K562 (cell line): ENCODE measurements at regions not wholly inside any gene's neighbourhood (a gene's known extent, or its start where the extent isn't known, plus 50 kb on each side); places are given as distances from the start of the nearest gene placed in this dataset.

Source experiments
- ATAC-seq: fragments of 200-7000 bp; cut with Tn5 transposase; 3 replicates; pipeline ENCODE4 v1.9.1; 2020; ENCODE audit warnings: moderate library complexity
- BruUV-seq: library from RNA; stranded (reverse); fragments of 400-500 nt; replicated peaks from 2 replicates; lab custom pipeline; 2021; lab: Mats Ljungman, UMichigan
- CTCF ChIA-PET: fragments of 300-600 bp; formaldehyde crosslinking; extraction: SDS; loops from one replicate; lab custom pipeline; 2021; ENCODE audit warnings: low intra/inter-chr PET ratio; lab: Yijun Ruan, JAX
- POLR2A ChIA-PET: fragments of 300-600, 350-650 bp; sonication (Branson Sonifier 250); formaldehyde crosslinking; extraction: SDS; loops from one replicate; lab custom pipeline; 2021; ENCODE audit warnings: antibody characterized with exemption, inconsistent platforms; lab: Yijun Ruan, JAX
- DNase-seq, 4 experiments: peaks; one replicate each; pipeline versions ENCODE4 v3.0.0 to v3.0.0-alpha.2; 2011 to 2018; ENCODE audit warnings: low spot score in 3 of 4, mixed read lengths in 3 of 4; ENCODE audit errors: extremely low read depth in 1 of 4
- FAIRE-seq: peaks from 2 replicates; lab custom pipeline; 2011; peaks lifted over from hg19 to GRCh38; lab: Jason Lieb, UNC
- H2AFZ ChIP-seq: 2 replicates; pipeline ENCODE4 v1.6.0; 2011; ENCODE audit warnings: low read depth, low read length, control low read depth, inconsistent platforms
- H3K27ac ChIP-seq: fragments of 200-600 bp; 3 replicates; pipeline ENCODE4 v1.8.0; 2011; ENCODE audit warnings: low read depth, mild to moderate bottlenecking, control low read depth, inconsistent platforms, low read length, moderate library complexity, mixed read lengths; ENCODE audit errors: extremely low read depth
- H3K27me3 ChIP-seq, 2 experiments: fragments of 300-600 bp in 1 of 2; 2 replicates in 1 of 2; 3 replicates in 1 of 2; pipeline versions ENCODE4 v1.6.0 to v1.8.0; 2011; ENCODE audit warnings: inconsistent platforms in 2 of 2, low read length in 2 of 2, mild to moderate bottlenecking in 1 of 2, mixed read lengths in 1 of 2, moderate library complexity in 1 of 2; ENCODE audit not compliant: control insufficient read depth in 2 of 2, insufficient read depth in 2 of 2
- H3K36me3 ChIP-seq: fragments of 300-600 bp; 3 replicates; pipeline ENCODE4 v1.8.0; 2011; ENCODE audit warnings: mild to moderate bottlenecking, low read length, inconsistent platforms; ENCODE audit not compliant: control insufficient read depth, insufficient read depth
- H3K4me1 ChIP-seq, 2 experiments: fragments of 200-600 bp in 1 of 2; replicated peaks in 1 of 2; 2 replicates in 1 of 2; 3 replicates in 1 of 2; pipeline versions ENCODE4 v1.5.1 to v1.8.0; 2011; ENCODE audit warnings: inconsistent platforms in 2 of 2, low read length in 2 of 2, mild to moderate bottlenecking in 1 of 2, mixed read lengths in 1 of 2, moderate library complexity in 1 of 2; ENCODE audit not compliant: control insufficient read depth in 2 of 2, insufficient read depth in 2 of 2
- H3K4me2 ChIP-seq: 2 replicates; pipeline ENCODE4 v1.6.1; 2011; ENCODE audit warnings: low read length, control low read depth, inconsistent platforms, mixed read lengths; ENCODE audit not compliant: insufficient read depth
- H3K4me3 ChIP-seq: fragments of 200-600 bp; sonication (generic), shearing (Covaris generic); 2 replicates; pipeline ENCODE4 v1.5.1; 2016; ENCODE audit warnings: control low read depth, inconsistent platforms
- H3K79me2 ChIP-seq: fragments of 200-600 bp; 3 replicates; pipeline ENCODE4 v1.8.0; 2011; ENCODE audit warnings: low read length, inconsistent platforms; ENCODE audit not compliant: control insufficient read depth, insufficient read depth
- H3K9ac ChIP-seq, 2 experiments: 2 replicates each; pipeline versions ENCODE4 v1.6.0 to v1.6.1; 2011; ENCODE audit warnings: low read depth in 2 of 2, low read length in 2 of 2, control low read depth in 1 of 2, inconsistent platforms in 1 of 2, mild to moderate bottlenecking in 1 of 2, mixed read lengths in 1 of 2; ENCODE audit not compliant: insufficient read depth in 1 of 2
- H3K9me1 ChIP-seq: one replicate; pipeline ENCODE4 v1.6.0; 2011; ENCODE audit warnings: inconsistent platforms, mild to moderate bottlenecking, low read length, moderate library complexity; ENCODE audit not compliant: control insufficient read depth, insufficient read depth
- H3K9me3 ChIP-seq: replicated peaks from 2 replicates; pipeline ENCODE4 v1.5.1; 2011; ENCODE audit warnings: low read depth, low read length, inconsistent platforms; ENCODE audit not compliant: control insufficient read depth, insufficient read depth
- H4K20me1 ChIP-seq: replicated peaks from 2 replicates; pipeline ENCODE4 v1.6.1; 2011; ENCODE audit warnings: low read length, inconsistent platforms, mixed read lengths; ENCODE audit not compliant: control insufficient read depth, insufficient read depth
- ARID1B ChIP-seq: fragments of 450-650 bp; IDR thresholded peaks from 2 replicates; pipeline ENCODE4 v1.6.1; 2016; ENCODE audit warnings: antibody characterized with exemption, mild to moderate bottlenecking, inconsistent platforms
- BACH1 ChIP-seq: fragments of 200-800 bp; sonication (Bioruptor generic); IDR thresholded peaks from 2 replicates; pipeline ENCODE4 v1.6.1; 2016; ENCODE audit warnings: missing genetic modification characterization, missing compliant biosample characterization
- BMI1 ChIP-seq: fragments of 150-350 bp; IDR thresholded peaks from 2 replicates; pipeline ENCODE4 v1.6.1; 2014; ENCODE audit warnings: low read length
- C11orf30 ChIP-seq: fragments of 450-650 bp; IDR thresholded peaks from 2 replicates; pipeline ENCODE4 v1.6.1; 2016; ENCODE audit warnings: low read depth, mild to moderate bottlenecking
- CC2D1A ChIP-seq: fragments of 450-650 bp; IDR thresholded peaks from 2 replicates; pipeline ENCODE4 v1.6.1; 2017; ENCODE audit warnings: mild to moderate bottlenecking
- CEBPG ChIP-seq, 3 experiments: fragments of 200-800 bp in 1 of 3; sonication (Bioruptor generic) in 1 of 3; sonication (generic) in 1 of 3; formaldehyde crosslinking in 1 of 3; IDR thresholded peaks in 2 of 3; conservative IDR thresholded peaks in 1 of 3; 2 replicates each; pipeline versions ENCODE4 v1.6.1 to v1.8.0; 2016 to 2022; ENCODE audit warnings: missing compliant biosample characterization in 2 of 3, missing genetic modification characterization in 2 of 3, mild to moderate bottlenecking in 1 of 3, missing genetic modification reagents in 1 of 3
- HNRNPL ChIP-seq: fragments of 200-400 bp; formaldehyde crosslinking; IDR thresholded peaks from 2 replicates; pipeline ENCODE4 v1.6.1; 2017; ENCODE audit warnings: low read depth, mild to moderate bottlenecking, low read length
- KAT7 ChIP-seq: sonication (generic); formaldehyde crosslinking; IDR thresholded peaks from 2 replicates; pipeline ENCODE4 v1.8.0; 2022; ENCODE audit warnings: missing genetic modification reagents, mild to moderate bottlenecking, borderline replicate concordance
- MEF2D ChIP-seq: conservative IDR thresholded peaks from 2 replicates; pipeline ENCODE4 v1.6.1; 2016; ENCODE audit warnings: low read depth, missing genetic modification characterization, missing compliant biosample characterization
- NFRKB ChIP-seq: fragments of 450-650 bp; IDR thresholded peaks from 2 replicates; pipeline ENCODE4 v1.6.1; 2016; ENCODE audit warnings: low read depth
- PURB ChIP-seq: sonication (generic); formaldehyde crosslinking; IDR thresholded peaks from 2 replicates; pipeline ENCODE4 v1.9.0; 2021; ENCODE audit warnings: low read depth, mild to moderate bottlenecking, missing genetic modification reagents
- RBM22 ChIP-seq: fragments of 200-400 bp; formaldehyde crosslinking; IDR thresholded peaks from 2 replicates; pipeline ENCODE4 v1.6.1; 2018; ENCODE audit warnings: low read length, low read depth; ENCODE audit not compliant: poor library complexity, severe bottlenecking
- ZNF217 ChIP-seq: sonication (generic); formaldehyde crosslinking; IDR thresholded peaks from 2 replicates; pipeline ENCODE4 v1.8.0; 2022; ENCODE audit warnings: mild to moderate bottlenecking, missing genetic modification reagents
- ZNF699 ChIP-seq: fragments of 250-450 bp; sonication (Bioruptor Pico); IDR thresholded peaks from 2 replicates; pipeline ENCODE4 v1.8.0; 2021; ENCODE audit warnings: mild to moderate bottlenecking, moderate library complexity; ENCODE audit not compliant: insufficient replicate concordance
- ZNF76 ChIP-seq: fragments of 250-450 bp; sonication (Bioruptor Pico); IDR thresholded peaks from 2 replicates; pipeline ENCODE4 v1.4.0; 2020; ENCODE audit warnings: mild to moderate bottlenecking, moderate library complexity, borderline replicate concordance
- WGBS: fragments of 100-300 bp; shearing (Covaris generic); methylation state at CpG from one replicate; pipeline ENCODE4 v1.1.6; 2016; ENCODE audit warnings: low coverage, mixed read lengths; ENCODE audit not compliant: insufficient coverage; ENCODE audit errors: missing lambda C conversion rate; 5-methylcytosine and 5-hydroxymethylcytosine counted together
- in situ Hi-C: fragments of 300-500 bp; cut with MboI; formaldehyde crosslinking; loops from 4 replicates; pipeline ENCODE4 v1.15.0; 2018; ENCODE audit warnings: inconsistent platforms, mixed read lengths
- intact Hi-C: fragments of 100-400 bp; cut with micrococcal nuclease; formaldehyde crosslinking; loops from 2 replicates; pipeline ENCODE4 v1.14.2; 2022
- TF ChIP-seq, protein P1 (sequence below): fragments of 250-450 bp; sonication (Bioruptor Pico); IDR thresholded peaks from 2 replicates; pipeline ENCODE4 v1.5.0; 2021; ENCODE audit warnings: mild to moderate bottlenecking, borderline replicate concordance

DNA sequence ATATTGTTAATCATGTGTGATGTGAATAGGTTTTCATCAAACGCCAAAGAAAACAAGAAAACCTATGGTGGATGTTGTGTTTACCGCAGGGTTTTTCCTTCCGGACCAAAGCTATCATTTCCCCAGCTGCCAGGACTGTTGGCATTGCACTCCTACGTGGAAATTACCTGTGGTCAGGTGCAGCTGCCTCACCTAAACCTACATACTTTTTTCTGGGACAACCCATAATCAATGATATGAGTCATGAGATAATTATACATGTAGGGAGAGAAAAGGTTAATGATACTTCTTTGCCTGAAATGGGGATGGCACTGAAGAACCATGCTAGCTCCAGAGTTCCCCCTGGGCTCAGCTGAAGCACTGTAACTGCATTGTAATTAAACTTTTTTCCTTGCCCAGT lies 223.6 kb upstream of the SEMA3E start (continued):
- TF ChIP-seq PURB (CRISPR knock-in tag): no peak
- TF ChIP-seq CC2D1A: no peak
- TF ChIP-seq, protein P1, sequence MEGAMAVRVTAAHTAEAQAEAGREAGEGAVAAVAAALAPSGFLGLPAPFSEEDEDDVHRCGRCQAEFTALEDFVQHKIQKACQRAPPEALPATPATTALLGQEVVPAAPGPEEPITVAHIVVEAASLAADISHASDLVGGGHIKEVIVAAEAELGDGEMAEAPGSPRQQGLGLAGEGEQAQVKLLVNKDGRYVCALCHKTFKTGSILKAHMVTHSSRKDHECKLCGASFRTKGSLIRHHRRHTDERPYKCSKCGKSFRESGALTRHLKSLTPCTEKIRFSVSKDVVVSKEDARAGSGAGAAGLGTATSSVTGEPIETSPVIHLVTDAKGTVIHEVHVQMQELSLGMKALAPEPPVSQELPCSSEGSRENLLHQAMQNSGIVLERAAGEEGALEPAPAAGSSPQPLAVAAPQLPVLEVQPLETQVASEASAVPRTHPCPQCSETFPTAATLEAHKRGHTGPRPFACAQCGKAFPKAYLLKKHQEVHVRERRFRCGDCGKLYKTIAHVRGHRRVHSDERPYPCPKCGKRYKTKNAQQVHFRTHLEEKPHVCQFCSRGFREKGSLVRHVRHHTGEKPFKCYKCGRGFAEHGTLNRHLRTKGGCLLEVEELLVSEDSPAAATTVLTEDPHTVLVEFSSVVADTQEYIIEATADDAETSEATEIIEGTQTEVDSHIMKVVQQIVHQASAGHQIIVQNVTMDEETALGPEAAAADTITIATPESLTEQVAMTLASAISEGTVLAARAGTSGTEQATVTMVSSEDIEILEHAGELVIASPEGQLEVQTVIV (CRISPR knock-in tag): no peak
- no peak for TF ChIP-seq BMI1

DNA sequence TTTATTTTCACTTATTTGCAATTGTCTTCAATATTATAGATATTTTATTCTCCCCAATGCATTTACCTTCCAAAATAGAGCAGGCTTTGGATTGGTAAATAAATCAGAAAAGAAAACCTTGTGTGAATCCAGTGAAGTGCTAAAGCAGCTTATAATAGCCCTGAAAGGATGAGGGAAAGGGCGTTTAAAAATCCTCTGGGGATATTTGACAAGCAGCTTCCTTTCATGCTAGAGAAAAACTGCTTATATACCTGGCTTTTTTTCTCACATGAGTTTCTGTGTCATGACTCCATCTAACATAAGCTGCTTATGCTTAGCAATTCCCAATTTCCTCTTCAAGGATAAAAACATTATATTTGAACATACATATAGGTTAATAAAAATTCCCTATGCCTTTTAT lies 221.6 kb upstream of the SEMA3E start:
- Histone ChIP-seq H3K36me3 (no peaks in the 10 kb centered on the region), H4K20me1 (no peaks in the 10 kb centered on the region), H3K4me3 (no peak overlapping the region), H3K27me3 (no peaks in the 10 kb centered on the region), H3K27ac (no peak overlapping the region), H3K9me1 (no peaks in the 10 kb centered on the region), H3K79me2 (no peaks in the 10 kb centered on the region), H3K9me3 (no peaks in the 10 kb centered on the region), H2AFZ (no peak overlapping the region), H3K4me2 (no peak overlapping the region), H3K4me1 (no peaks in the 10 kb centered on the region), H3K9ac (no peak overlapping the region)
- FAIRE-seq (no peak), DNase-seq (no peak), ATAC-seq (no peak)
- ChIA-PET CTCF (no interaction called here), POLR2A (no interaction called here)
- intact Hi-C loops (no loop called here), in situ Hi-C loops (no loop called here)
- no TSS peak for BruUV-seq
- WGBS: 0% methylated on average over 1 of the region's 1 CpG
- TF ChIP-seq MEF2D: no peak
- no peak for TF ChIP-seq CEBPG (CRISPR knock-in tag; IDR thresholded peaks at IDR 0.05)
- no peak for TF ChIP-seq CEBPG (tag; conservative IDR thresholded peaks at IDR 0.05 in 1 of 2, IDR thresholded peaks at IDR 0.05 in 1 of 2)
- TF ChIP-seq BACH1: no peak
- no peak for TF ChIP-seq NFRKB
- TF ChIP-seq HNRNPL: no peak
- TF ChIP-seq KAT7 (CRISPR knock-in tag): no peak
- TF ChIP-seq ZNF217 (CRISPR knock-in tag): no peak
- no peak for TF ChIP-seq ARID1B
- no peak for TF ChIP-seq C11orf30
- no peak for TF ChIP-seq ZNF76
- TF ChIP-seq RBM22: no peak
- TF ChIP-seq ZNF699 (CRISPR knock-in tag): no peak
